ENCODE measurements at regions not wholly inside any gene's neighbourhood (a gene's known extent, or its start where the extent isn't known, plus 50 kb on each side); places are given as distances from the start of the nearest gene placed in this dataset.

GRCh38 chr9:27802418-27802817, 229.1 kb upstream of the C9orf72 start (continued):
- no peak for TF ChIP-seq CHD7 (IDR thresholded peaks at IDR 0.05; ENCODE audit: insufficient replicate concordance, low read length)
- no peak for TF ChIP-seq CBX5 (IDR thresholded peaks at IDR 0.05; ENCODE audit: low read depth, low read length)
- TF ChIP-seq USF2 (IDR thresholded peaks at IDR 0.05; ENCODE audit: low read length): no peak
- TF ChIP-seq SIN3A (conservative IDR thresholded peaks at IDR 0.05 in 1 of 2, IDR thresholded peaks at IDR 0.05 in 1 of 2; ENCODE audit: low read depth in 1 of 2, low read length in 2 of 2): no peak
- no peak for TF ChIP-seq POU5F1 (IDR thresholded peaks at IDR 0.05; ENCODE audit: low read depth, low read length)
